Tibial nerve (tissue), 4 donors: ENCODE measurements at regions not wholly inside any gene's neighbourhood (a gene's known extent, or its start where the extent isn't known, plus 50 kb on each side); places are given as distances from the start of the nearest gene placed in this dataset.

Experiments
- EP300 ChIP-seq, 2 donors: sonication (generic); formaldehyde crosslinking; IDR thresholded peaks; one replicate each; pipeline ENCODE4 v1.6.1; 2017; ENCODE audit warnings: antibody characterized with exemption in 2 of 2, mild to moderate bottlenecking in 1 of 2
- POLR2A ChIP-seq, 2 donors: fragments of 450-650 bp; IDR thresholded peaks; one replicate each; pipeline ENCODE4 v1.6.1; 2017; ENCODE audit warnings: antibody characterized with exemption in 2 of 2, mild to moderate bottlenecking in 2 of 2, moderate library complexity in 2 of 2
- TF ChIP-seq, protein P1 (sequence below), 5 experiments: fragments of 200-600 bp in 3 of 5; fragments of 450-650 bp in 2 of 5; sonication (generic) in 3 of 5; IDR thresholded peaks; one replicate each; pipeline ENCODE4 v1.5.1; 2016 to 2019; ENCODE audit warnings: antibody characterized with exemption in 5 of 5, mild to moderate bottlenecking in 3 of 5, moderate library complexity in 2 of 5

DNA sequence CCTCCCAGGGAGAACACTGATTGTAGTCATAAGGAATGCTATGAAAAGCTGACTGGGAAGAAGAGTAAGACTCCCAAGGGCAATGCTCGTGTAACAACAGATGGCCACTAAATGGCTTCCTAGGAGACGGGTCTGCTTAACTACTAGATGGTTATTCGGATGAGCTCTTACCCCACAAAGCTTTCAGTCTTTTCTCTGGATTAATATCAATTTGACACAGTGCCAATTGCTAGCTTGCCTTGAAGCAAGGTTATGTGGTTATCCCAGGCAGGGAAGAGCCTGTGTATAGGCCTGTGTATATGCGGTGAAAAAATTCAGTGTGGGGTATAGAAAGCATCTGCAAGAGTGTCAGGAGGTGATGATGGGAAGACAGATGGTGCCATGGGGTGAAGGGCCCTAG lies 86.4 kb upstream of the NOX3 start:
- TF ChIP-seq, protein P1, sequence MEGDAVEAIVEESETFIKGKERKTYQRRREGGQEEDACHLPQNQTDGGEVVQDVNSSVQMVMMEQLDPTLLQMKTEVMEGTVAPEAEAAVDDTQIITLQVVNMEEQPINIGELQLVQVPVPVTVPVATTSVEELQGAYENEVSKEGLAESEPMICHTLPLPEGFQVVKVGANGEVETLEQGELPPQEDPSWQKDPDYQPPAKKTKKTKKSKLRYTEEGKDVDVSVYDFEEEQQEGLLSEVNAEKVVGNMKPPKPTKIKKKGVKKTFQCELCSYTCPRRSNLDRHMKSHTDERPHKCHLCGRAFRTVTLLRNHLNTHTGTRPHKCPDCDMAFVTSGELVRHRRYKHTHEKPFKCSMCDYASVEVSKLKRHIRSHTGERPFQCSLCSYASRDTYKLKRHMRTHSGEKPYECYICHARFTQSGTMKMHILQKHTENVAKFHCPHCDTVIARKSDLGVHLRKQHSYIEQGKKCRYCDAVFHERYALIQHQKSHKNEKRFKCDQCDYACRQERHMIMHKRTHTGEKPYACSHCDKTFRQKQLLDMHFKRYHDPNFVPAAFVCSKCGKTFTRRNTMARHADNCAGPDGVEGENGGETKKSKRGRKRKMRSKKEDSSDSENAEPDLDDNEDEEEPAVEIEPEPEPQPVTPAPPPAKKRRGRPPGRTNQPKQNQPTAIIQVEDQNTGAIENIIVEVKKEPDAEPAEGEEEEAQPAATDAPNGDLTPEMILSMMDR (IDR thresholded peaks at IDR 0.05): no peak
- no peak for TF ChIP-seq POLR2A (IDR thresholded peaks at IDR 0.05)
- TF ChIP-seq EP300 (IDR thresholded peaks at IDR 0.05): no peak
